Lower leg skin (tissue), 3 donors: ENCODE measurements at regions not wholly inside any gene's neighbourhood (a gene's known extent, or its start where the extent isn't known, plus 50 kb on each side); places are given as distances from the start of the nearest gene placed in this dataset.

Experiments
- CTCF ChIP-seq, 3 donors: fragments of 450-650 bp; IDR thresholded peaks; one replicate each; pipeline ENCODE4 v1.5.1; 2016; ENCODE audit warnings: antibody characterized with exemption in 3 of 3, mild to moderate bottlenecking in 3 of 3, moderate library complexity in 2 of 3
- POLR2A ChIP-seq, 2 donors: fragments of 450-650 bp; IDR thresholded peaks; one replicate each; pipeline ENCODE4 v1.6.1; 2016 to 2017; ENCODE audit warnings: antibody characterized with exemption in 2 of 2, mild to moderate bottlenecking in 1 of 2, moderate library complexity in 1 of 2

- TF ChIP-seq CTCF (IDR thresholded peaks at IDR 0.05) (no peak), POLR2A (IDR thresholded peaks at IDR 0.05) (no peak)
Observed at GRCh38 chr17:72444517-72445054, 323.8 kb downstream of the SOX9 start.
